ENCODE measurements at regions not wholly inside any gene's neighbourhood (a gene's known extent, or its start where the extent isn't known, plus 50 kb on each side); places are given as distances from the start of the nearest gene placed in this dataset.

- TF ChIP-seq POLR2A (IDR thresholded peaks at IDR 0.05) (no peak), CTCF (IDR thresholded peaks at IDR 0.05) (no peak)
Observed at GRCh38 chr3:86303935-86304334, 687.0 kb downstream of the VGLL3 start.

All from Peyer's patch (tissue), 4 donors.